Stomach (tissue), 4 donors: ENCODE measurements at regions not wholly inside any gene's neighbourhood (a gene's known extent, or its start where the extent isn't known, plus 50 kb on each side); places are given as distances from the start of the nearest gene placed in this dataset.

Experiments
- POLR2A ChIP-seq, 4 donors: fragments of 450-650 bp; IDR thresholded peaks; one replicate each; pipeline ENCODE4 v1.6.1; 2016; ENCODE audit warnings: antibody characterized with exemption in 4 of 4, control low read depth in 2 of 4, mild to moderate bottlenecking in 1 of 4, moderate library complexity in 1 of 4
- TF ChIP-seq, protein P1 (sequence below), 7 experiments: fragments of 450-650 bp in 4 of 7; fragments of 200-600 bp in 3 of 7; sonication (generic) in 3 of 7; IDR thresholded peaks; one replicate each; pipeline ENCODE4 v1.5.1; 2016 to 2019; ENCODE audit warnings: antibody characterized with exemption in 7 of 7, control low read depth in 2 of 7, mild to moderate bottlenecking in 1 of 7

DNA sequence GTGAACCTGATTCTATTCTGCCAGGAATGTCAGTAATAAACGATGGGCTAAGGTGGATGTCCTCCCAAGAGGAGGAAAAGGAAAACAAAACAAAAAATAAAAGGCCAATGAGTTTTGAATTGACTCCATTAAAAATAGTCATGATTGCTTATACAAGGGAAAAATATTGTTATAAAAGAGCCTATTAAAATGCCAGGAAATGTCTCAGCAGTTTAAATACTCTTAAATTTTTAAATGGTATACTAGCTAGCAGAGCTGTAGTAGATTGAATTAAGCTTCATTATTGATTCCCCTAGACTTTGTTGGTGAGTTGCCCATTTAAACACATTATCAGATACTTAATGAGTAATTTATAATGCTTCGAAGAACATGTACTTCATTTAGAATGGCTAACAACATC, 990.9 kb upstream of the GJE1 start:
- TF ChIP-seq, protein P1, sequence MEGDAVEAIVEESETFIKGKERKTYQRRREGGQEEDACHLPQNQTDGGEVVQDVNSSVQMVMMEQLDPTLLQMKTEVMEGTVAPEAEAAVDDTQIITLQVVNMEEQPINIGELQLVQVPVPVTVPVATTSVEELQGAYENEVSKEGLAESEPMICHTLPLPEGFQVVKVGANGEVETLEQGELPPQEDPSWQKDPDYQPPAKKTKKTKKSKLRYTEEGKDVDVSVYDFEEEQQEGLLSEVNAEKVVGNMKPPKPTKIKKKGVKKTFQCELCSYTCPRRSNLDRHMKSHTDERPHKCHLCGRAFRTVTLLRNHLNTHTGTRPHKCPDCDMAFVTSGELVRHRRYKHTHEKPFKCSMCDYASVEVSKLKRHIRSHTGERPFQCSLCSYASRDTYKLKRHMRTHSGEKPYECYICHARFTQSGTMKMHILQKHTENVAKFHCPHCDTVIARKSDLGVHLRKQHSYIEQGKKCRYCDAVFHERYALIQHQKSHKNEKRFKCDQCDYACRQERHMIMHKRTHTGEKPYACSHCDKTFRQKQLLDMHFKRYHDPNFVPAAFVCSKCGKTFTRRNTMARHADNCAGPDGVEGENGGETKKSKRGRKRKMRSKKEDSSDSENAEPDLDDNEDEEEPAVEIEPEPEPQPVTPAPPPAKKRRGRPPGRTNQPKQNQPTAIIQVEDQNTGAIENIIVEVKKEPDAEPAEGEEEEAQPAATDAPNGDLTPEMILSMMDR (IDR thresholded peaks at IDR 0.05): no peak
- no peak for TF ChIP-seq POLR2A (IDR thresholded peaks at IDR 0.05)
